ENCODE measurements at regions not wholly inside any gene's neighbourhood (a gene's known extent, or its start where the extent isn't known, plus 50 kb on each side); places are given as distances from the start of the nearest gene placed in this dataset.

DNA sequence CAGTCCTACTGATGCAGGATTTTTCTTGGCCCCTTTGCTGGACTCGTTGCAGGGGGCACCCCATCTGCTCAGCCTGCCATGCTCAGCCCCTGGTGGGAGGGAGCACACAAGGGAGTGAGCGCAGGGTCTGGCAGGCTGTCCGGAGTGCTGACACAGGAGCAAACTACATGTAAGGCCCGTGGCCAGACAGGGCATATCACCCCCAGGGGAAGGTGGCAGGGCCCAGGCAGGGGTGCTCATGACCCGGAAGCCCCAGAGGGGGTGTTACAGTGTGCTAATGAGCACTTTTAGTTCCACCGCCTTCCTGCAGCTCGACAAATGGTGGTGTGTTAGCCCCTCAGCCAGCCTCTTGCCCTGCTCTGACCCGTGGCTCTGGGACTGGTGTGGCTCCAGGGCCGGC lies 645.6 kb upstream of the TMEM132C start:
- H4K20me1 ChIP-seq (ENCODE audit: insufficient read depth, low read length), result no peaks in the 10 kb centered on the region
- TF ChIP-seq, protein P1, sequence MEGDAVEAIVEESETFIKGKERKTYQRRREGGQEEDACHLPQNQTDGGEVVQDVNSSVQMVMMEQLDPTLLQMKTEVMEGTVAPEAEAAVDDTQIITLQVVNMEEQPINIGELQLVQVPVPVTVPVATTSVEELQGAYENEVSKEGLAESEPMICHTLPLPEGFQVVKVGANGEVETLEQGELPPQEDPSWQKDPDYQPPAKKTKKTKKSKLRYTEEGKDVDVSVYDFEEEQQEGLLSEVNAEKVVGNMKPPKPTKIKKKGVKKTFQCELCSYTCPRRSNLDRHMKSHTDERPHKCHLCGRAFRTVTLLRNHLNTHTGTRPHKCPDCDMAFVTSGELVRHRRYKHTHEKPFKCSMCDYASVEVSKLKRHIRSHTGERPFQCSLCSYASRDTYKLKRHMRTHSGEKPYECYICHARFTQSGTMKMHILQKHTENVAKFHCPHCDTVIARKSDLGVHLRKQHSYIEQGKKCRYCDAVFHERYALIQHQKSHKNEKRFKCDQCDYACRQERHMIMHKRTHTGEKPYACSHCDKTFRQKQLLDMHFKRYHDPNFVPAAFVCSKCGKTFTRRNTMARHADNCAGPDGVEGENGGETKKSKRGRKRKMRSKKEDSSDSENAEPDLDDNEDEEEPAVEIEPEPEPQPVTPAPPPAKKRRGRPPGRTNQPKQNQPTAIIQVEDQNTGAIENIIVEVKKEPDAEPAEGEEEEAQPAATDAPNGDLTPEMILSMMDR (IDR thresholded peaks at IDR 0.05; ENCODE audit: low read length), result no peak
- TF ChIP-seq EZH2 (IDR thresholded peaks at IDR 0.05; ENCODE audit: borderline replicate concordance, low read length), result no peak

DNA sequence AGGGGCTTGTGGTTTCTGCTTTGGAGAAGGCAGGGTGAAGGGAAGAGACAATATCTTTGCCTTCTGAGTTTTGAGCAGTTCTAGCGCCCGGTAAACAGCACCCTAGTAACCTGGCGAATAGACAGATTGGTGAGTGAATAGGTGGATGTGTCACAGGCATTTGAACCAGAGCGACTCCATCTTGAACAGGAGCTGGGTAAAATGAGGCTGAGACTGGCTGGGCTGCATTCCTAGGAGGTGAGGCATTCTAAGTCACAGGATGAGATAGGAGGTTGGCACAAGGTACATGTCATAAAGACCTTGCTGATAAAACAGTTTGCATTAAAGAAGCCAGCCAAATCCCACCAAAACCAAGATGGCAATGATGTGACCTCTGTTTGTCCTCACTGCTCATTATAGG lies 643.6 kb upstream of the TMEM132C start:
- no peak for TF ChIP-seq EZH2 (IDR thresholded peaks at IDR 0.05; ENCODE audit: borderline replicate concordance, low read length)
- TF ChIP-seq, protein P1 (IDR thresholded peaks at IDR 0.05; ENCODE audit: low read length), result no peak
- Histone ChIP-seq H3K4me2 (ENCODE audit: low read length) (no peak overlapping the region), H3K79me2 (ENCODE audit: insufficient read depth, low read length) (no peaks in the 10 kb centered on the region)

More for the DNA sequence above, 645.6 kb upstream of the TMEM132C start:
- H2AFZ ChIP-seq (ENCODE audit: low read length), result no peak overlapping the region
- H3K27ac ChIP-seq (ENCODE audit: low read depth, low read length, poor library complexity, severe bottlenecking), result no peak overlapping the region
- H3K36me3 ChIP-seq (ENCODE audit: insufficient read depth, low read length), result no peaks in the 10 kb centered on the region
- H3K27me3 ChIP-seq (ENCODE audit: insufficient read depth, low read length), result no peaks in the 10 kb centered on the region
- H3K4me2 ChIP-seq (ENCODE audit: low read length), result no peak overlapping the region
- no peaks in the 10 kb centered on the region for H3K4me1 ChIP-seq (ENCODE audit: insufficient read depth, low read length, severe bottlenecking)
- H3F3A ChIP-seq (ENCODE audit: insufficient read depth, low read length), result no peaks in the 10 kb centered on the region
- H3K4me3 ChIP-seq (ENCODE audit: low read depth, low read length, poor library complexity, severe bottlenecking), result no peak overlapping the region
- H3K79me2 ChIP-seq (ENCODE audit: insufficient read depth, low read length), result no peaks in the 10 kb centered on the region
- no peak overlapping the region for H3K9ac ChIP-seq (ENCODE audit: low read length)
- H3K9me2 ChIP-seq (ENCODE audit: low read depth, low read length), result no peaks in the 10 kb centered on the region
- no peaks in the 10 kb centered on the region for H3K9me3 ChIP-seq (ENCODE audit: low read length)

DNA sequence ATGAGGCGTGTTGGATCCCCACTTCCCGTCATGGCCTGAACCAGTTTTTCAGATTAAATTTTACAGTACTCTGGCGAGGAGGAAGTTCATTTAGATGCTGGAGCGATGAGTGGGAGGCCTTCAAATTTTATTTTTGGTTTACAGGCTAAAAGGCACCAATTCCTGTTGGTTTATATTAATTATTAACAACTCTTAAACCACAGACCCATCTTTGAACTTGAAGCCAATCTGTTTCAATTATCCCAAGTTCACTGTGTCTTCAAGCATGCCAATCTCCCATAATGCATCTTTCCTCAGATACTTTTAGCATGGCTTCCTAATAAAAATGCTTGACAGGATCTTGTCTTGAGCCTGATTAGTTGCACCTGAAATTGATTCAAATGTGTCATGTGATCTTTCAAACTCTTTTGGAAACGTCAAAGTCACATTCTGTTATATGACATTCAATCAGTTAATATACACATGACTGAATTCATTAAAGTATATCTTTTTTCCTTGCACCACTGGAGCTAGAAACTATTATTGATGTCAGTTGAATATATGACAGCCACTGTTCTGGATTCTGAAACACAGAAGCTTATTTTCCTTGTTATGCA lies 641.7 kb upstream of the TMEM132C start:
- no peaks in the 10 kb centered on the region for H3F3A ChIP-seq (ENCODE audit: insufficient read depth, low read length)
- H3K9ac ChIP-seq (ENCODE audit: low read length), result no peak overlapping the region
- H4K20me1 ChIP-seq (ENCODE audit: insufficient read depth, low read length), result no peaks in the 10 kb centered on the region
- no peaks in the 10 kb centered on the region for H3K36me3 ChIP-seq (ENCODE audit: insufficient read depth, low read length)
- no peak overlapping the region for H3K27ac ChIP-seq (ENCODE audit: low read depth, low read length, poor library complexity, severe bottlenecking)
- H2AFZ ChIP-seq (ENCODE audit: low read length), result no peak overlapping the region
- no peak overlapping the region for H3K4me3 ChIP-seq (ENCODE audit: low read depth, low read length, poor library complexity, severe bottlenecking)
- H3K27me3 ChIP-seq (ENCODE audit: insufficient read depth, low read length), result no peaks in the 10 kb centered on the region
- no peaks in the 10 kb centered on the region for H3K79me2 ChIP-seq (ENCODE audit: insufficient read depth, low read length)
- H3K9me3 ChIP-seq (ENCODE audit: low read length), result no peaks in the 10 kb centered on the region
- H3K4me2 ChIP-seq (ENCODE audit: low read length), result no peak overlapping the region
- TF ChIP-seq, protein P1 (IDR thresholded peaks at IDR 0.05; ENCODE audit: low read length), result no peak
- no peak for TF ChIP-seq EZH2 (IDR thresholded peaks at IDR 0.05; ENCODE audit: borderline replicate concordance, low read length)
- H3K4me1 ChIP-seq (ENCODE audit: insufficient read depth, low read length, severe bottlenecking), result no peaks in the 10 kb centered on the region
- no peaks in the 10 kb centered on the region for H3K9me2 ChIP-seq (ENCODE audit: low read depth, low read length)

More for the DNA sequence above, 643.6 kb upstream of the TMEM132C start:
- no peaks in the 10 kb centered on the region for H4K20me1 ChIP-seq (ENCODE audit: insufficient read depth, low read length)
- no peaks in the 10 kb centered on the region for H3K9me2 ChIP-seq (ENCODE audit: low read depth, low read length)
- H3K36me3 ChIP-seq (ENCODE audit: insufficient read depth, low read length), result no peaks in the 10 kb centered on the region
- no peak overlapping the region for H2AFZ ChIP-seq (ENCODE audit: low read length)
- no peak overlapping the region for H3K9ac ChIP-seq (ENCODE audit: low read length)
- no peaks in the 10 kb centered on the region for H3F3A ChIP-seq (ENCODE audit: insufficient read depth, low read length)
- H3K4me1 ChIP-seq (ENCODE audit: insufficient read depth, low read length, severe bottlenecking), result no peaks in the 10 kb centered on the region
- H3K9me3 ChIP-seq (ENCODE audit: low read length), result no peaks in the 10 kb centered on the region
- H3K27ac ChIP-seq (ENCODE audit: low read depth, low read length, poor library complexity, severe bottlenecking), result no peak overlapping the region
- no peaks in the 10 kb centered on the region for H3K27me3 ChIP-seq (ENCODE audit: insufficient read depth, low read length)
- no peak overlapping the region for H3K4me3 ChIP-seq (ENCODE audit: low read depth, low read length, poor library complexity, severe bottlenecking)
